Neural cell (in vitro differentiated cells): ENCODE measurements at regions not wholly inside any gene's neighbourhood (a gene's known extent, or its start where the extent isn't known, plus 50 kb on each side); places are given as distances from the start of the nearest gene placed in this dataset.

Experiments
- H2AFZ ChIP-seq: fragments of 200-600, 300-800 bp; sonication (generic), shearing (Covaris generic); 2 replicates; pipeline ENCODE4 v1.6.0; 2014; ENCODE audit warnings: low read depth, mild to moderate bottlenecking, antibody characterized with exemption, low read length, moderate library complexity
- H3F3A ChIP-seq: fragments of 200-600 bp; shearing (Covaris generic); 2 replicates; pipeline ENCODE4 v1.6.1; 2016; ENCODE audit warnings: mild to moderate bottlenecking, moderate library complexity, mixed read lengths, antibody characterized with exemption, low read length; ENCODE audit not compliant: insufficient read depth, poor library complexity, severe bottlenecking
- H3K27ac ChIP-seq: fragments of 200-600, 300-800 bp; sonication (generic), shearing (Covaris generic); 2 replicates; pipeline ENCODE4 v1.5.1; 2014; ENCODE audit warnings: mild to moderate bottlenecking, low read length, moderate library complexity
- H3K27me3 ChIP-seq: fragments of 300-800, 200-600 bp; sonication (generic), shearing (Covaris generic); 2 replicates; pipeline ENCODE4 v1.6.0; 2014; ENCODE audit warnings: mild to moderate bottlenecking, low read depth, low read length, moderate library complexity; ENCODE audit not compliant: insufficient read depth
- H3K36me3 ChIP-seq: fragments of 300-800, 200-600 bp; sonication (generic), shearing (Covaris generic); 2 replicates; pipeline ENCODE4 v1.5.1; 2014; ENCODE audit warnings: mild to moderate bottlenecking, antibody characterized with exemption, low read length, moderate library complexity; ENCODE audit not compliant: insufficient read depth
- H3K4me2 ChIP-seq: fragments of 300-800, 200-600 bp; sonication (generic), shearing (Covaris generic); 2 replicates; pipeline ENCODE4 v1.6.0; 2014; ENCODE audit warnings: mild to moderate bottlenecking, low read length
- H3K4me3 ChIP-seq: fragments of 300-800, 200-600 bp; sonication (generic), shearing (Covaris generic); 2 replicates; pipeline ENCODE4 v1.5.1; 2014; ENCODE audit warnings: mild to moderate bottlenecking, low read length, moderate library complexity
- H3K79me2 ChIP-seq: fragments of 200-600 bp; shearing (Covaris generic); replicated peaks from 2 replicates; pipeline ENCODE4 v1.6.0; 2014; ENCODE audit warnings: mild to moderate bottlenecking, low read length, moderate library complexity; ENCODE audit not compliant: insufficient read depth
- H3K9ac ChIP-seq: fragments of 300-800, 200-600 bp; sonication (generic), shearing (Covaris generic); 2 replicates; pipeline ENCODE4 v1.6.1; 2016; ENCODE audit warnings: mild to moderate bottlenecking, low read length, mixed read lengths
- H3K9me2 ChIP-seq: fragments of 200-600 bp; shearing (Covaris generic); 2 replicates; pipeline ENCODE4 v1.6.1; 2016; ENCODE audit warnings: mild to moderate bottlenecking, low read length, mixed read lengths; ENCODE audit not compliant: insufficient read depth
- H3K9me3 ChIP-seq: fragments of 200-600, 300-800 bp; sonication (generic), shearing (Covaris generic); 2 replicates; pipeline ENCODE4 v1.6.1; 2016; ENCODE audit warnings: mild to moderate bottlenecking, mixed run types, low read length, moderate library complexity, mixed read lengths
- H4K20me1 ChIP-seq: fragments of 200-600 bp; shearing (Covaris generic); 2 replicates; pipeline ENCODE4 v1.6.1; 2016; ENCODE audit warnings: mild to moderate bottlenecking, mixed run types; ENCODE audit not compliant: insufficient read depth
- CTCF ChIP-seq: fragments of 450-650 bp; IDR thresholded peaks from 2 replicates; pipeline ENCODE4 v1.5.1; 2014; ENCODE audit warnings: antibody characterized with exemption, mild to moderate bottlenecking, moderate library complexity; ENCODE audit not compliant: poor library complexity, severe bottlenecking
- EP300 ChIP-seq: fragments of 450-650 bp; conservative IDR thresholded peaks from 2 replicates; pipeline ENCODE4 v1.6.1; 2014; ENCODE audit warnings: antibody characterized with exemption, mild to moderate bottlenecking, moderate library complexity; ENCODE audit not compliant: poor library complexity, severe bottlenecking
- EZH2 ChIP-seq: fragments of 200-600, 300-800 bp; shearing (Covaris generic), sonication (generic); IDR thresholded peaks from 2 replicates; pipeline ENCODE4 v1.6.1; 2014; ENCODE audit warnings: antibody characterized with exemption, low read length, borderline replicate concordance, mild to moderate bottlenecking; ENCODE audit not compliant: insufficient read depth, poor library complexity, severe bottlenecking
- MXI1 ChIP-seq: fragments of 450-650 bp; conservative IDR thresholded peaks from 2 replicates; pipeline ENCODE4 v1.6.1; 2014; ENCODE audit warnings: antibody characterized with exemption, mild to moderate bottlenecking; ENCODE audit not compliant: poor library complexity, severe bottlenecking
- POLR2AphosphoS5 ChIP-seq: IDR thresholded peaks from 2 replicates; pipeline ENCODE4 v1.6.1; 2012
- RAD21 ChIP-seq: fragments of 450-650 bp; conservative IDR thresholded peaks from 2 replicates; pipeline ENCODE4 v1.6.1; 2014; ENCODE audit warnings: antibody characterized with exemption, mild to moderate bottlenecking, moderate library complexity
- REST ChIP-seq: IDR thresholded peaks from 2 replicates; pipeline ENCODE4 v1.6.1; 2012; ENCODE audit warnings: borderline replicate concordance
- SMC3 ChIP-seq: fragments of 450-650 bp; conservative IDR thresholded peaks from 2 replicates; pipeline ENCODE4 v1.6.1; 2014; ENCODE audit warnings: antibody characterized with exemption, mild to moderate bottlenecking, moderate library complexity; ENCODE audit not compliant: poor library complexity
- TAF1 ChIP-seq: IDR thresholded peaks from 2 replicates; pipeline ENCODE4 v1.6.1; 2012; ENCODE audit warnings: low read depth

- TF ChIP-seq REST (no peak), POLR2AphosphoS5 (no peak), SMC3 (no peak), EZH2 (no peak), EP300 (no peak), CTCF (no peak), MXI1 (no peak), RAD21 (no peak), TAF1 (no peak)
Measured at GRCh38 chr5:21236104-21236503, 1248.1 kb upstream of the CDH18 start.

GRCh38 chr5:21225223-21226064 lies 1237.4 kb upstream of the CDH18 start:
- no peak overlapping the region for H2AFZ ChIP-seq
- TF ChIP-seq REST = no peak
- TF ChIP-seq EP300 = no peak
- no peak for TF ChIP-seq TAF1
- TF ChIP-seq RAD21 = no peak
- TF ChIP-seq POLR2AphosphoS5 = no peak
- no peak for TF ChIP-seq CTCF
- TF ChIP-seq MXI1 = no peak
- no peak for TF ChIP-seq SMC3
- TF ChIP-seq EZH2 = no peak
- no peaks in the 10 kb centered on the region for H3K36me3 ChIP-seq
- no peaks in the 10 kb centered on the region for H3K27me3 ChIP-seq
- no peak overlapping the region for H3K4me2 ChIP-seq
- no peaks in the 10 kb centered on the region for H3K9me3 ChIP-seq
- H3K9ac ChIP-seq = no peak overlapping the region
- no peaks in the 10 kb centered on the region for H3K79me2 ChIP-seq
- no peaks in the 10 kb centered on the region for H4K20me1 ChIP-seq
- H3K9me2 ChIP-seq = no peaks in the 10 kb centered on the region
- no peaks in the 10 kb centered on the region for H3F3A ChIP-seq
- H3K4me3 ChIP-seq = no peak overlapping the region
- no peak overlapping the region for H3K27ac ChIP-seq

More at GRCh38 chr5:21236104-21236503, 1248.1 kb upstream of the CDH18 start:
- Histone ChIP-seq H2AFZ (no peak overlapping the region), H4K20me1 (no peaks in the 10 kb centered on the region), H3K79me2 (no peaks in the 10 kb centered on the region), H3K9me2 (no peaks in the 10 kb centered on the region), H3K27ac (no peak overlapping the region), H3K9ac (no peak overlapping the region), H3K9me3 (no peaks in the 10 kb centered on the region), H3K27me3 (no peaks in the 10 kb centered on the region), H3K36me3 (no peaks in the 10 kb centered on the region), H3K4me2 (no peak overlapping the region), H3K4me3 (no peak overlapping the region), H3F3A (no peaks in the 10 kb centered on the region)
